Activated B cell treated with CpG ODN at 0.5 μM for 24 hours (primary cell): ENCODE measurements at regions not wholly inside any gene's neighbourhood (a gene's known extent, or its start where the extent isn't known, plus 50 kb on each side); places are given as distances from the start of the nearest gene placed in this dataset.
"Not testable (repeated sequence)": the region's sequence is repeated elsewhere in the genome, so short reads cannot be mapped to it uniquely, and the experiment has no call there.

Experiments used
- ATAC-seq: fragments of 200-7000 bp; cut with Tn5 transposase; one replicate; pipeline ENCODE4 v1.10.0; 2021; ENCODE audit warnings: low read depth, mild to moderate bottlenecking, moderate library complexity
- CTCF ChIA-PET: fragments of 350-600 bp; sonication (Branson Sonifier 250); formaldehyde crosslinking; loops from one replicate; lab custom pipeline; 2021; ENCODE audit warnings: antibody characterized with exemption; lab: Charles Lee
- POLR2A ChIA-PET: fragments of 350-600 bp; sonication (Branson Sonifier 250); formaldehyde crosslinking; loops from one replicate; lab custom pipeline; 2021; ENCODE audit warnings: antibody characterized with exemption; lab: Charles Lee
- DNase-seq: peaks from one replicate; pipeline ENCODE4 v3.0.0; 2022
- H3K27ac Mint-ChIP-seq: one replicate; pipeline ENCODE4 v1.8.0; 2020; ENCODE audit warnings: mixed read lengths
- H3K27me3 Mint-ChIP-seq: one replicate; pipeline ENCODE4 v1.8.0; 2021; ENCODE audit warnings: mixed read lengths
- H3K36me3 Mint-ChIP-seq: one replicate; pipeline ENCODE4 v1.8.0; 2021; ENCODE audit warnings: low read depth, mixed read lengths
- H3K4me1 Mint-ChIP-seq: one replicate; pipeline ENCODE4 v1.8.0; 2021; ENCODE audit warnings: mixed read lengths
- H3K4me3 Mint-ChIP-seq: one replicate; pipeline ENCODE4 v1.8.0; 2020; ENCODE audit warnings: mild to moderate bottlenecking, mixed read lengths
- H3K9me3 Mint-ChIP-seq: one replicate; pipeline ENCODE4 v1.8.0; 2020; ENCODE audit warnings: mixed read lengths
- intact Hi-C: fragments of 100-400 bp; cut with micrococcal nuclease; formaldehyde crosslinking; loops from one replicate; pipeline ENCODE4 v1.15.1; 2024
- TF ChIP-seq, protein P1 (sequence below): fragments of 200-600 bp; IDR thresholded peaks from one replicate; pipeline ENCODE4 v1.8.0; 2022; ENCODE audit warnings: antibody characterized with exemption, mild to moderate bottlenecking

DNA sequence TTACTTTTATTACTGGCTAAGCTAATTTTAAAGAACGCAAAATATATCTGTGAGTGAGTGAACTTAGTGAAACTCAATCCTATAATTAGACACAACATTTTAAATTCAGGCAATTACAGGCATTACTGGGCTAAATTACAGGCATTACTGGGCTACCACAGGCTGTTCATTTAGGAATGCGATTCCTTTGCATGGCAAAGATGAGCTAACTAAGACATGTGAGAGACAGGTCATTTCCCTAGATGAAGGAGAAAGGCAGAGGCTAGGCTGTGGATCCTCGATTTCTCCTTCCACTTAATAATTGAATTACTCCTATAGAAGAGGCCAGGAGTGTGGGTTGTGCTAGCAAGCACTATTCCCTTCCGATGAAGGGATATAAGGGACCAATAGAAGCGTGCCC is 429.4 kb upstream of the LMO3 start:
- Mint-ChIP-seq H3K4me1 (no peaks in the 10 kb centered on the region), H3K36me3 (no peaks in the 10 kb centered on the region), H3K9me3 (peaks cover 2% of the 10 kb centered on the region), H3K4me3 (no peak overlapping the region), H3K27me3 (no peaks in the 10 kb centered on the region), H3K27ac (no peak overlapping the region)
- CTCF ChIA-PET: no interaction called here
- TF ChIP-seq, protein P1, sequence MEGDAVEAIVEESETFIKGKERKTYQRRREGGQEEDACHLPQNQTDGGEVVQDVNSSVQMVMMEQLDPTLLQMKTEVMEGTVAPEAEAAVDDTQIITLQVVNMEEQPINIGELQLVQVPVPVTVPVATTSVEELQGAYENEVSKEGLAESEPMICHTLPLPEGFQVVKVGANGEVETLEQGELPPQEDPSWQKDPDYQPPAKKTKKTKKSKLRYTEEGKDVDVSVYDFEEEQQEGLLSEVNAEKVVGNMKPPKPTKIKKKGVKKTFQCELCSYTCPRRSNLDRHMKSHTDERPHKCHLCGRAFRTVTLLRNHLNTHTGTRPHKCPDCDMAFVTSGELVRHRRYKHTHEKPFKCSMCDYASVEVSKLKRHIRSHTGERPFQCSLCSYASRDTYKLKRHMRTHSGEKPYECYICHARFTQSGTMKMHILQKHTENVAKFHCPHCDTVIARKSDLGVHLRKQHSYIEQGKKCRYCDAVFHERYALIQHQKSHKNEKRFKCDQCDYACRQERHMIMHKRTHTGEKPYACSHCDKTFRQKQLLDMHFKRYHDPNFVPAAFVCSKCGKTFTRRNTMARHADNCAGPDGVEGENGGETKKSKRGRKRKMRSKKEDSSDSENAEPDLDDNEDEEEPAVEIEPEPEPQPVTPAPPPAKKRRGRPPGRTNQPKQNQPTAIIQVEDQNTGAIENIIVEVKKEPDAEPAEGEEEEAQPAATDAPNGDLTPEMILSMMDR: no peak
- DNase-seq (no peak), ATAC-seq (no peak)
- intact Hi-C loops: no loop called here
- POLR2A ChIA-PET: no interaction called here

DNA sequence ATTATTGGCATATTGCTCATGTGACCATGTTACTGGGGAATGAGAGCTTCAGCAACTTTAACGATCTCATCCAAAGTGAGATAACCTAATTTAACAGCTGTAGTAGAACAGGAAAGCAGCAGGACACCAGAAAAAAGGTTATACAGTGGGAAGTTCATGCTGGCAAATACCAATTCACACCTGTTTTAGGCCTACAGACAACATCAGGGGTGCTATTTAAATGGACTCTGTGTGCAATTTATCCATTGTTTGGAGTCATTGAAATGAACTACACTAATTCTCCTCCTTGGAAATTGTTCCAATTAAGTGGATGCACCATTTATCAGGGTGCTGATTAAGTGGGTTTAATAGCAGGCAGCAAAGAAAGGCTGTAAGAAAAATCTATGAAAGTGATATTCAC is 424.4 kb upstream of the LMO3 start:
- POLR2A ChIA-PET: no interaction called here
- Mint-ChIP-seq H3K4me1 (no peaks in the 10 kb centered on the region), H3K9me3 (peaks cover 3% of the 10 kb centered on the region), H3K4me3 (no peak overlapping the region), H3K27ac (no peak overlapping the region), H3K36me3 (no peaks in the 10 kb centered on the region), H3K27me3 (no peaks in the 10 kb centered on the region)
- no peak for DNase-seq
- ATAC-seq: no peak
- intact Hi-C loops: no loop called here
- CTCF ChIA-PET: no interaction called here
- TF ChIP-seq, protein P1: no peak

DNA sequence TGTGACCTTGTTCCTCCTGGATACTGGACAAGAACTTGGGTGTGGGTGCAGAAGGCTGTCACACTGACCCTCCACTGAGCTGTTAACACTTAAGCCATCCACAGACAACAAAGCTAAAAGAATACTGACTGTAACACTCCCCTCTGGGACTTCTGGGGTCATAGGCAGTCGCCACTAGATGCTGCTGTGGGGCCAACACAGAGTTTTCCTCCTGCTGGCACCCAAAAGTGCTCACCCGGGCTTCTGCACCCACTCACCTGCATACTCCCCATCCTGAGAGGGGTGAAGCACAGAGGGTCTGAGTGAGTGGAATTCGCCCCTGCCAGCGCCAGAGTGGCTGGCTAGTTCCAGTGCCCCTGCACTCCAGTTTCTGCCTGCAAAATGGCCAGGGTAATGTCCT is 422.4 kb upstream of the LMO3 start:
- intact Hi-C loops: no loop called here
- TF ChIP-seq, protein P1: no peak
- H3K27ac Mint-ChIP-seq: no peak overlapping the region
- ATAC-seq: no peak
- H3K27me3 Mint-ChIP-seq: no peaks in the 10 kb centered on the region
- no peaks in the 10 kb centered on the region for H3K4me1 Mint-ChIP-seq
- no peaks in the 10 kb centered on the region for H3K36me3 Mint-ChIP-seq
- no peak overlapping the region for H3K4me3 Mint-ChIP-seq
- POLR2A ChIA-PET: no interaction called here
- CTCF ChIA-PET: no interaction called here
- DNase-seq: no peak
- peaks cover 3% of the 10 kb centered on the region for H3K9me3 Mint-ChIP-seq

DNA sequence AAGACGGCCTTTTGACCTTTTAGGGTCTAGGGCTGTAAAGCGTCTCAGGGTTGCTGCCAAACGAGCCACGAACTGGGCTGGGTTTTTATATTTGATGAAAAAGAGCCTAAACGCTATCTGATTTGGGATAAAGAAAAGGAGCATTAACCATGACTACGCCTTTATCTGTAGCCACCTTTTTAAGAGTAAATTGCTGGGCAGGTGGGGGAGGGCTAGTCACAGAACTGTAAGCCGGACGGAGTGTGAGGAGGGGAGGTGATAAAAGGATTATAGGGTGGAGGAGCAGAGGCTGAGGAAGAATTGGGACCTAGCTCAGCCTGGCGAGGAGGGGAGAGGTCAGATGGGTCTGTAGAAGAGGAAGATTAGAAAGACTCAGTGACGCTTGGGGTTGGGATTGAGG is 419.5 kb upstream of the LMO3 start:
- ATAC-seq, DNase-seq, H3K4me3 Mint-ChIP-seq, H3K4me1 Mint-ChIP-seq, H3K27ac Mint-ChIP-seq, intact Hi-C loops, CTCF ChIA-PET, H3K27me3 Mint-ChIP-seq, POLR2A ChIA-PET, H3K9me3 Mint-ChIP-seq, H3K36me3 Mint-ChIP-seq: not testable (repeated sequence)

DNA sequence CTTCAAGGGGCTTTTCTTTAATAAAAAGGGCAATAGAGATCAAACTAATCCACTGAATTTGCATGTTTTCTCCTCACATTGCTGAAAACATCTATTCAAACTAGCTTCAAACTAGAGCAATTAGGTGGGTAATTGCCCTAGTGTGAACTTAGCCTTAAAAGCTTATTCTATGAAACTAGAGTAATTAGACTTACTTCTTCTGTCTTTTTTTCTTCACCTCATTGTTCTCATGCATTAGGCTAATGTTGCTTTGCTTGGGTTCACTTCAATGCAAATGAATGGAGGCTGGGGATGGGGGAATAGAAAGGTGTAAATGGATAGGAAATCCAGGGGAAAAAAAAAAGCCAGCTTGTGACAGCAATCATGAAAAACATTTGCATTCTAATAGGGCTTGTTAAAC is 414.8 kb upstream of the LMO3 start:
- ChIA-PET CTCF (no interaction called here), POLR2A (no interaction called here)
- ATAC-seq (no peak), DNase-seq (no peak)
- Mint-ChIP-seq H3K36me3 (no peaks in the 10 kb centered on the region), H3K4me1 (no peaks in the 10 kb centered on the region), H3K27ac (no peak overlapping the region), H3K4me3 (no peak overlapping the region), H3K9me3 (peaks cover 5% of the 10 kb centered on the region), H3K27me3 (no peaks in the 10 kb centered on the region)
- TF ChIP-seq, protein P1: no peak
- intact Hi-C loops: no loop called here

DNA sequence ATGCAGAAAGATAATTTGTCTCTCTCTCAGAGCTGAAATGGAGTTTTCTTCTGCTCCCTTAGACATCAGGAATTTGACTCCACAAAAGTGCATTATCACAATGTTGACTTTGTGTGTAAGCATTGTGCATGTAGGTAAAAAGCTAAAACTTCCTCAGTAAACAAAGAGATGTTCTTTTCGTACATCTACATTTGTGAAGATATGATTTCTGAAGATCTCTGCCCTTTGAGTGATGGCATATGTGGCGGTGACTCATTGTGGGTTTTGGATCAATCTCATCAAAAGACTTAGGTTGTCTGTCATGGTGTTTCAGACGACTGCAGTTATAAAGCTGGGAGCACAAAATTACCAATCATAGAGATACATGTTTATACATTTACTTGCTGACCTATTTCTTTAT is 411.4 kb upstream of the LMO3 start:
- DNase-seq (no peak), ATAC-seq (no peak)
- Mint-ChIP-seq H3K4me1 (no peaks in the 10 kb centered on the region), H3K4me3 (no peak overlapping the region), H3K27ac (no peak overlapping the region), H3K27me3 (no peaks in the 10 kb centered on the region), H3K9me3 (peaks cover 9% of the 10 kb centered on the region), H3K36me3 (no peaks in the 10 kb centered on the region)
- TF ChIP-seq, protein P1: no peak
- intact Hi-C loops: no loop called here
- POLR2A ChIA-PET: no interaction called here
- CTCF ChIA-PET: no interaction called here
